ENCODE measurements at regions not wholly inside any gene's neighbourhood (a gene's known extent, or its start where the extent isn't known, plus 50 kb on each side); places are given as distances from the start of the nearest gene placed in this dataset.

DNA sequence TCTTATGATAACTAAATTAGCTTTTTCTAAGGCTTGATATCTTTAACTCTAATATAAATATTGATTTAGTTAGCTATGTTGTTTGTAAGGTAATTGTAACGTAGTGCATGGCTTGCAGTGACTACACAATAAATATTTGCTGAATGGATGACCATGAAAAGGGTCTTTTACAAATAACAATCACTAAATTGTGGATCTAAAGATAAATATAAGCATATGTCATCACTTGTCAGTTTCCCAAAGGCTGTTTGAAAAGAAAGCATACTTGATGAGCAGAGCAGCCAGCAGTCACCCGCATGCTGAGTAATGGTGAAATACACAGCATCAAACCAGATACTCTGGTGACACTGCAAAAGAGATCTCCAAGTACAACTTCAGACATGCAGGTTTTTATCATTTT, 92.5 kb upstream of the FMN2 start:
- TF ChIP-seq, protein P1, sequence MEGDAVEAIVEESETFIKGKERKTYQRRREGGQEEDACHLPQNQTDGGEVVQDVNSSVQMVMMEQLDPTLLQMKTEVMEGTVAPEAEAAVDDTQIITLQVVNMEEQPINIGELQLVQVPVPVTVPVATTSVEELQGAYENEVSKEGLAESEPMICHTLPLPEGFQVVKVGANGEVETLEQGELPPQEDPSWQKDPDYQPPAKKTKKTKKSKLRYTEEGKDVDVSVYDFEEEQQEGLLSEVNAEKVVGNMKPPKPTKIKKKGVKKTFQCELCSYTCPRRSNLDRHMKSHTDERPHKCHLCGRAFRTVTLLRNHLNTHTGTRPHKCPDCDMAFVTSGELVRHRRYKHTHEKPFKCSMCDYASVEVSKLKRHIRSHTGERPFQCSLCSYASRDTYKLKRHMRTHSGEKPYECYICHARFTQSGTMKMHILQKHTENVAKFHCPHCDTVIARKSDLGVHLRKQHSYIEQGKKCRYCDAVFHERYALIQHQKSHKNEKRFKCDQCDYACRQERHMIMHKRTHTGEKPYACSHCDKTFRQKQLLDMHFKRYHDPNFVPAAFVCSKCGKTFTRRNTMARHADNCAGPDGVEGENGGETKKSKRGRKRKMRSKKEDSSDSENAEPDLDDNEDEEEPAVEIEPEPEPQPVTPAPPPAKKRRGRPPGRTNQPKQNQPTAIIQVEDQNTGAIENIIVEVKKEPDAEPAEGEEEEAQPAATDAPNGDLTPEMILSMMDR (IDR thresholded peaks at IDR 0.05) = no peak
- no peak for TF ChIP-seq POLR2AphosphoS5 (IDR thresholded peaks at IDR 0.05; ENCODE audit: insufficient read depth in 1 of 2, low read depth in 1 of 2)

Measured in vagina (tissue), 2 donors.